ENCODE measurements at regions not wholly inside any gene's neighbourhood (a gene's known extent, or its start where the extent isn't known, plus 50 kb on each side); places are given as distances from the start of the nearest gene placed in this dataset.

DNA sequence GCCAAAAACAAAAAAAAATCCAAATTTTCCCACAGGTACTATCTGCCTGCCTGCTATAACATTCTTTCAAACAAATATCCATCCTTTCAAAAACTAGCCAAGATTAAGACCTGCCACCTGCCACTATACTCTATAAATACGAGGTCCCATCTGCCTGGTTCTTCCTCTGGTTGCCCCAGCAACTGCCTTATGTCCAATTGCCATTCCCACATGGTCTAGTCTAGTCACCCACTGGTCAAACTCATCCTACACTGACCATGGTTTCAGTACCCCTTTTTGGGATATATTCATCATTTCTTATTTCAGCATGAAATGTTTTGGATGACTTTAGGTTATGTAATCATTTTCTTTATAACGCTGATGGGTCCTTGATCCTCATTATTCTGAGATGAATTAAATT lies 95.1 kb upstream of the CCNG1 start:
- TF ChIP-seq GATA2 (IDR thresholded peaks at IDR 0.05; ENCODE audit: low read depth, low read length), result no peak
- no peak for TF ChIP-seq GATA3 (IDR thresholded peaks at IDR 0.05; ENCODE audit: low read depth, low read length)

All from SH-SY5Y (cell line).